A673 (cell line): ENCODE measurements at regions not wholly inside any gene's neighbourhood (a gene's known extent, or its start where the extent isn't known, plus 50 kb on each side); places are given as distances from the start of the nearest gene placed in this dataset.

Experiments used
- EZH2 ChIP-seq: fragments of 200-600 bp; sonication (generic); IDR thresholded peaks from 2 replicates; pipeline ENCODE4 v1.6.1; 2017; ENCODE audit warnings: borderline replicate concordance, low read depth, mild to moderate bottlenecking, mixed read lengths, antibody characterized with exemption, low read length; ENCODE audit not compliant: poor library complexity, severe bottlenecking
- TF ChIP-seq, protein P1 (sequence below): fragments of 300-800, 200-600 bp; sonication (generic); conservative IDR thresholded peaks from 2 replicates; pipeline ENCODE4 v1.5.1; 2017; ENCODE audit warnings: low read depth, mild to moderate bottlenecking, antibody characterized with exemption, low read length, moderate library complexity, mixed read lengths

- TF ChIP-seq, protein P1, sequence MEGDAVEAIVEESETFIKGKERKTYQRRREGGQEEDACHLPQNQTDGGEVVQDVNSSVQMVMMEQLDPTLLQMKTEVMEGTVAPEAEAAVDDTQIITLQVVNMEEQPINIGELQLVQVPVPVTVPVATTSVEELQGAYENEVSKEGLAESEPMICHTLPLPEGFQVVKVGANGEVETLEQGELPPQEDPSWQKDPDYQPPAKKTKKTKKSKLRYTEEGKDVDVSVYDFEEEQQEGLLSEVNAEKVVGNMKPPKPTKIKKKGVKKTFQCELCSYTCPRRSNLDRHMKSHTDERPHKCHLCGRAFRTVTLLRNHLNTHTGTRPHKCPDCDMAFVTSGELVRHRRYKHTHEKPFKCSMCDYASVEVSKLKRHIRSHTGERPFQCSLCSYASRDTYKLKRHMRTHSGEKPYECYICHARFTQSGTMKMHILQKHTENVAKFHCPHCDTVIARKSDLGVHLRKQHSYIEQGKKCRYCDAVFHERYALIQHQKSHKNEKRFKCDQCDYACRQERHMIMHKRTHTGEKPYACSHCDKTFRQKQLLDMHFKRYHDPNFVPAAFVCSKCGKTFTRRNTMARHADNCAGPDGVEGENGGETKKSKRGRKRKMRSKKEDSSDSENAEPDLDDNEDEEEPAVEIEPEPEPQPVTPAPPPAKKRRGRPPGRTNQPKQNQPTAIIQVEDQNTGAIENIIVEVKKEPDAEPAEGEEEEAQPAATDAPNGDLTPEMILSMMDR, result no peak
- no peak for TF ChIP-seq EZH2
Observed at GRCh38 chr3:118110211-118110610, 924.4 kb downstream of the IGSF11 start.
